ENCODE measurements at regions not wholly inside any gene's neighbourhood (a gene's known extent, or its start where the extent isn't known, plus 50 kb on each side); places are given as distances from the start of the nearest gene placed in this dataset.

GRCh38 chr2:104758199-104758620, 95.7 kb upstream of the POU3F3 start (continued):
- TF ChIP-seq, protein P1, sequence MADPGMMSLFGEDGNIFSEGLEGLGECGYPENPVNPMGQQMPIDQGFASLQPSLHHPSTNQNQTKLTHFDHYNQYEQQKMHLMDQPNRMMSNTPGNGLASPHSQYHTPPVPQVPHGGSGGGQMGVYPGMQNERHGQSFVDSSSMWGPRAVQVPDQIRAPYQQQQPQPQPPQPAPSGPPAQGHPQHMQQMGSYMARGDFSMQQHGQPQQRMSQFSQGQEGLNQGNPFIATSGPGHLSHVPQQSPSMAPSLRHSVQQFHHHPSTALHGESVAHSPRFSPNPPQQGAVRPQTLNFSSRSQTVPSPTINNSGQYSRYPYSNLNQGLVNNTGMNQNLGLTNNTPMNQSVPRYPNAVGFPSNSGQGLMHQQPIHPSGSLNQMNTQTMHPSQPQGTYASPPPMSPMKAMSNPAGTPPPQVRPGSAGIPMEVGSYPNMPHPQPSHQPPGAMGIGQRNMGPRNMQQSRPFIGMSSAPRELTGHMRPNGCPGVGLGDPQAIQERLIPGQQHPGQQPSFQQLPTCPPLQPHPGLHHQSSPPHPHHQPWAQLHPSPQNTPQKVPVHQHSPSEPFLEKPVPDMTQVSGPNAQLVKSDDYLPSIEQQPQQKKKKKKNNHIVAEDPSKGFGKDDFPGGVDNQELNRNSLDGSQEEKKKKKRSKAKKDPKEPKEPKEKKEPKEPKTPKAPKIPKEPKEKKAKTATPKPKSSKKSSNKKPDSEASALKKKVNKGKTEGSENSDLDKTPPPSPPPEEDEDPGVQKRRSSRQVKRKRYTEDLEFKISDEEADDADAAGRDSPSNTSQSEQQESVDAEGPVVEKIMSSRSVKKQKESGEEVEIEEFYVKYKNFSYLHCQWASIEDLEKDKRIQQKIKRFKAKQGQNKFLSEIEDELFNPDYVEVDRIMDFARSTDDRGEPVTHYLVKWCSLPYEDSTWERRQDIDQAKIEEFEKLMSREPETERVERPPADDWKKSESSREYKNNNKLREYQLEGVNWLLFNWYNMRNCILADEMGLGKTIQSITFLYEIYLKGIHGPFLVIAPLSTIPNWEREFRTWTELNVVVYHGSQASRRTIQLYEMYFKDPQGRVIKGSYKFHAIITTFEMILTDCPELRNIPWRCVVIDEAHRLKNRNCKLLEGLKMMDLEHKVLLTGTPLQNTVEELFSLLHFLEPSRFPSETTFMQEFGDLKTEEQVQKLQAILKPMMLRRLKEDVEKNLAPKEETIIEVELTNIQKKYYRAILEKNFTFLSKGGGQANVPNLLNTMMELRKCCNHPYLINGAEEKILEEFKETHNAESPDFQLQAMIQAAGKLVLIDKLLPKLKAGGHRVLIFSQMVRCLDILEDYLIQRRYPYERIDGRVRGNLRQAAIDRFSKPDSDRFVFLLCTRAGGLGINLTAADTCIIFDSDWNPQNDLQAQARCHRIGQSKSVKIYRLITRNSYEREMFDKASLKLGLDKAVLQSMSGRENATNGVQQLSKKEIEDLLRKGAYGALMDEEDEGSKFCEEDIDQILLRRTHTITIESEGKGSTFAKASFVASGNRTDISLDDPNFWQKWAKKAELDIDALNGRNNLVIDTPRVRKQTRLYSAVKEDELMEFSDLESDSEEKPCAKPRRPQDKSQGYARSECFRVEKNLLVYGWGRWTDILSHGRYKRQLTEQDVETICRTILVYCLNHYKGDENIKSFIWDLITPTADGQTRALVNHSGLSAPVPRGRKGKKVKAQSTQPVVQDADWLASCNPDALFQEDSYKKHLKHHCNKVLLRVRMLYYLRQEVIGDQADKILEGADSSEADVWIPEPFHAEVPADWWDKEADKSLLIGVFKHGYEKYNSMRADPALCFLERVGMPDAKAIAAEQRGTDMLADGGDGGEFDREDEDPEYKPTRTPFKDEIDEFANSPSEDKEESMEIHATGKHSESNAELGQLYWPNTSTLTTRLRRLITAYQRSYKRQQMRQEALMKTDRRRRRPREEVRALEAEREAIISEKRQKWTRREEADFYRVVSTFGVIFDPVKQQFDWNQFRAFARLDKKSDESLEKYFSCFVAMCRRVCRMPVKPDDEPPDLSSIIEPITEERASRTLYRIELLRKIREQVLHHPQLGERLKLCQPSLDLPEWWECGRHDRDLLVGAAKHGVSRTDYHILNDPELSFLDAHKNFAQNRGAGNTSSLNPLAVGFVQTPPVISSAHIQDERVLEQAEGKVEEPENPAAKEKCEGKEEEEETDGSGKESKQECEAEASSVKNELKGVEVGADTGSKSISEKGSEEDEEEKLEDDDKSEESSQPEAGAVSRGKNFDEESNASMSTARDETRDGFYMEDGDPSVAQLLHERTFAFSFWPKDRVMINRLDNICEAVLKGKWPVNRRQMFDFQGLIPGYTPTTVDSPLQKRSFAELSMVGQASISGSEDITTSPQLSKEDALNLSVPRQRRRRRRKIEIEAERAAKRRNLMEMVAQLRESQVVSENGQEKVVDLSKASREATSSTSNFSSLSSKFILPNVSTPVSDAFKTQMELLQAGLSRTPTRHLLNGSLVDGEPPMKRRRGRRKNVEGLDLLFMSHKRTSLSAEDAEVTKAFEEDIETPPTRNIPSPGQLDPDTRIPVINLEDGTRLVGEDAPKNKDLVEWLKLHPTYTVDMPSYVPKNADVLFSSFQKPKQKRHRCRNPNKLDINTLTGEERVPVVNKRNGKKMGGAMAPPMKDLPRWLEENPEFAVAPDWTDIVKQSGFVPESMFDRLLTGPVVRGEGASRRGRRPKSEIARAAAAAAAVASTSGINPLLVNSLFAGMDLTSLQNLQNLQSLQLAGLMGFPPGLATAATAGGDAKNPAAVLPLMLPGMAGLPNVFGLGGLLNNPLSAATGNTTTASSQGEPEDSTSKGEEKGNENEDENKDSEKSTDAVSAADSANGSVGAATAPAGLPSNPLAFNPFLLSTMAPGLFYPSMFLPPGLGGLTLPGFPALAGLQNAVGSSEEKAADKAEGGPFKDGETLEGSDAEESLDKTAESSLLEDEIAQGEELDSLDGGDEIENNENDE (IDR thresholded peaks at IDR 0.05; ENCODE audit: insufficient replicate concordance, low read length): peak; percentile 51
- TF ChIP-seq MAX (IDR thresholded peaks at IDR 0.05) (no peak), RBBP5 (IDR thresholded peaks at IDR 0.05; ENCODE audit: borderline replicate concordance, low read depth, low read length) (no peak), POLR2AphosphoS5 (IDR thresholded peaks at IDR 0.05; ENCODE audit: low read depth, low read length) (0 out of 2 replicates have a peak, but pooled peaks have one; percentile 34), RXRA (IDR thresholded peaks at IDR 0.05; ENCODE audit: insufficient read depth, low read depth, low read length) (0 out of 2 replicates have a peak, but pooled peaks have one; percentile 5), CHD2 (IDR thresholded peaks at IDR 0.05; ENCODE audit: low read length) (0 out of 2 replicates have a peak, but pooled peaks have one; percentile 37), HDAC2 (IDR thresholded peaks at IDR 0.05; ENCODE audit: borderline replicate concordance in 1 of 2, low read depth in 2 of 2, low read length in 2 of 2) (peak in 1 of 2 experiments; percentile 61; a peak in 2 of 4 replicates), SIN3A (conservative IDR thresholded peaks at IDR 0.05 in 1 of 2, IDR thresholded peaks at IDR 0.05 in 1 of 2; ENCODE audit: low read depth in 1 of 2, low read length in 2 of 2) (peak in 1 of 2 experiments; percentile 67; a peak in 1 of 4 replicates), TCF12 (IDR thresholded peaks at IDR 0.05; ENCODE audit: low read depth, low read length) (peak; percentile 32; the same call in 1 of the 2 replicates), E2F6 (IDR thresholded peaks at IDR 0.05) (no peak)

Measured in H1 (cell line).